K562 (cell line): ENCODE measurements at regions not wholly inside any gene's neighbourhood (a gene's known extent, or its start where the extent isn't known, plus 50 kb on each side); places are given as distances from the start of the nearest gene placed in this dataset.

Experiments
- ATAC-seq: fragments of 200-7000 bp; cut with Tn5 transposase; 3 replicates; pipeline ENCODE4 v1.9.1; 2020; ENCODE audit warnings: moderate library complexity
- BruUV-seq: library from RNA; stranded (reverse); fragments of 400-500 nt; replicated peaks from 2 replicates; lab custom pipeline; 2021; lab: Mats Ljungman, UMichigan
- CTCF ChIA-PET: fragments of 300-600 bp; formaldehyde crosslinking; extraction: SDS; loops from one replicate; lab custom pipeline; 2021; ENCODE audit warnings: low intra/inter-chr PET ratio; lab: Yijun Ruan, JAX
- POLR2A ChIA-PET: fragments of 300-600, 350-650 bp; sonication (Branson Sonifier 250); formaldehyde crosslinking; extraction: SDS; loops from one replicate; lab custom pipeline; 2021; ENCODE audit warnings: antibody characterized with exemption, inconsistent platforms; lab: Yijun Ruan, JAX
- DNase-seq, 4 experiments: peaks; one replicate each; pipeline versions ENCODE4 v3.0.0 to v3.0.0-alpha.2; 2011 to 2018; ENCODE audit warnings: low spot score in 3 of 4, mixed read lengths in 3 of 4; ENCODE audit errors: extremely low read depth in 1 of 4
- FAIRE-seq: peaks from 2 replicates; lab custom pipeline; 2011; peaks lifted over from hg19 to GRCh38; lab: Jason Lieb, UNC
- H2AFZ ChIP-seq: 2 replicates; pipeline ENCODE4 v1.6.0; 2011; ENCODE audit warnings: low read depth, low read length, control low read depth, inconsistent platforms
- H3K27ac ChIP-seq: fragments of 200-600 bp; 3 replicates; pipeline ENCODE4 v1.8.0; 2011; ENCODE audit warnings: low read depth, mild to moderate bottlenecking, control low read depth, inconsistent platforms, low read length, moderate library complexity, mixed read lengths; ENCODE audit errors: extremely low read depth
- H3K27me3 ChIP-seq, 2 experiments: fragments of 300-600 bp in 1 of 2; 2 replicates in 1 of 2; 3 replicates in 1 of 2; pipeline versions ENCODE4 v1.6.0 to v1.8.0; 2011; ENCODE audit warnings: inconsistent platforms in 2 of 2, low read length in 2 of 2, mild to moderate bottlenecking in 1 of 2, mixed read lengths in 1 of 2, moderate library complexity in 1 of 2; ENCODE audit not compliant: control insufficient read depth in 2 of 2, insufficient read depth in 2 of 2
- H3K36me3 ChIP-seq: fragments of 300-600 bp; 3 replicates; pipeline ENCODE4 v1.8.0; 2011; ENCODE audit warnings: mild to moderate bottlenecking, low read length, inconsistent platforms; ENCODE audit not compliant: control insufficient read depth, insufficient read depth
- H3K4me1 ChIP-seq, 2 experiments: fragments of 200-600 bp in 1 of 2; replicated peaks in 1 of 2; 2 replicates in 1 of 2; 3 replicates in 1 of 2; pipeline versions ENCODE4 v1.5.1 to v1.8.0; 2011; ENCODE audit warnings: inconsistent platforms in 2 of 2, low read length in 2 of 2, mild to moderate bottlenecking in 1 of 2, mixed read lengths in 1 of 2, moderate library complexity in 1 of 2; ENCODE audit not compliant: control insufficient read depth in 2 of 2, insufficient read depth in 2 of 2
- H3K4me2 ChIP-seq: 2 replicates; pipeline ENCODE4 v1.6.1; 2011; ENCODE audit warnings: low read length, control low read depth, inconsistent platforms, mixed read lengths; ENCODE audit not compliant: insufficient read depth
- H3K4me3 ChIP-seq: fragments of 200-600 bp; sonication (generic), shearing (Covaris generic); 2 replicates; pipeline ENCODE4 v1.5.1; 2016; ENCODE audit warnings: control low read depth, inconsistent platforms
- H3K79me2 ChIP-seq: fragments of 200-600 bp; 3 replicates; pipeline ENCODE4 v1.8.0; 2011; ENCODE audit warnings: low read length, inconsistent platforms; ENCODE audit not compliant: control insufficient read depth, insufficient read depth
- H3K9ac ChIP-seq, 2 experiments: 2 replicates each; pipeline versions ENCODE4 v1.6.0 to v1.6.1; 2011; ENCODE audit warnings: low read depth in 2 of 2, low read length in 2 of 2, control low read depth in 1 of 2, inconsistent platforms in 1 of 2, mild to moderate bottlenecking in 1 of 2, mixed read lengths in 1 of 2; ENCODE audit not compliant: insufficient read depth in 1 of 2
- H3K9me1 ChIP-seq: one replicate; pipeline ENCODE4 v1.6.0; 2011; ENCODE audit warnings: inconsistent platforms, mild to moderate bottlenecking, low read length, moderate library complexity; ENCODE audit not compliant: control insufficient read depth, insufficient read depth
- H3K9me3 ChIP-seq: replicated peaks from 2 replicates; pipeline ENCODE4 v1.5.1; 2011; ENCODE audit warnings: low read depth, low read length, inconsistent platforms; ENCODE audit not compliant: control insufficient read depth, insufficient read depth
- H4K20me1 ChIP-seq: replicated peaks from 2 replicates; pipeline ENCODE4 v1.6.1; 2011; ENCODE audit warnings: low read length, inconsistent platforms, mixed read lengths; ENCODE audit not compliant: control insufficient read depth, insufficient read depth
- CREB3 ChIP-seq: fragments of 450-650 bp; conservative IDR thresholded peaks from 2 replicates; pipeline ENCODE4 v1.6.1; 2016; ENCODE audit warnings: missing genetic modification characterization, low read depth, mild to moderate bottlenecking, missing compliant biosample characterization, moderate library complexity
- DDX20 ChIP-seq: fragments of 450-650 bp; IDR thresholded peaks from 2 replicates; pipeline ENCODE4 v1.6.1; 2016; ENCODE audit warnings: missing genetic modification characterization, low read depth, mild to moderate bottlenecking, missing compliant biosample characterization, moderate library complexity
- DEAF1 ChIP-seq: fragments of 450-650 bp; formaldehyde crosslinking; IDR thresholded peaks from 2 replicates; pipeline ENCODE4 v1.4.0; 2020; ENCODE audit warnings: mild to moderate bottlenecking, moderate library complexity
- ETS2 ChIP-seq: IDR thresholded peaks from 2 replicates; pipeline ENCODE4 v1.6.1; 2016; ENCODE audit warnings: borderline replicate concordance, missing genetic modification characterization, mild to moderate bottlenecking, moderate library complexity, missing compliant biosample characterization; ENCODE audit not compliant: poor library complexity, severe bottlenecking
- LEF1 ChIP-seq: fragments of 450-650 bp; IDR thresholded peaks from 2 replicates; pipeline ENCODE4 v1.6.1; 2016; ENCODE audit warnings: mild to moderate bottlenecking
- RBM25 ChIP-seq: fragments of 200-400 bp; formaldehyde crosslinking; IDR thresholded peaks from 2 replicates; pipeline ENCODE4 v1.6.1; 2018; ENCODE audit warnings: low read length, low read depth, moderate library complexity; ENCODE audit not compliant: severe bottlenecking
- RUNX1 ChIP-seq: sonication (generic); IDR thresholded peaks from 2 replicates; pipeline ENCODE4 v1.6.1; 2016; ENCODE audit warnings: antibody characterized with exemption, low read depth
- TEAD2 ChIP-seq: fragments of 450-650 bp; IDR thresholded peaks from 2 replicates; pipeline ENCODE4 v1.6.1; 2016; ENCODE audit warnings: missing genetic modification characterization, control low read depth, missing compliant biosample characterization
- ZNF395 ChIP-seq: fragments of 200-800 bp; sonication (Bioruptor generic); IDR thresholded peaks from 2 replicates; pipeline ENCODE4 v1.6.1; 2017; ENCODE audit warnings: missing genetic modification characterization, missing compliant biosample characterization
- ZNF507 ChIP-seq: conservative IDR thresholded peaks from 2 replicates; pipeline ENCODE4 v1.6.1; 2017; ENCODE audit warnings: missing genetic modification characterization, missing compliant biosample characterization
- ZNF75A ChIP-seq: fragments of 450-650 bp; formaldehyde crosslinking; IDR thresholded peaks from 2 replicates; pipeline ENCODE4 v1.4.0; 2020; ENCODE audit warnings: mild to moderate bottlenecking
- WGBS: fragments of 100-300 bp; shearing (Covaris generic); methylation state at CpG from one replicate; pipeline ENCODE4 v1.1.6; 2016; ENCODE audit warnings: low coverage, mixed read lengths; ENCODE audit not compliant: insufficient coverage; ENCODE audit errors: missing lambda C conversion rate; 5-methylcytosine and 5-hydroxymethylcytosine counted together
- in situ Hi-C: fragments of 300-500 bp; cut with MboI; formaldehyde crosslinking; loops from 4 replicates; pipeline ENCODE4 v1.15.0; 2018; ENCODE audit warnings: inconsistent platforms, mixed read lengths
- intact Hi-C: fragments of 100-400 bp; cut with micrococcal nuclease; formaldehyde crosslinking; loops from 2 replicates; pipeline ENCODE4 v1.14.2; 2022

GRCh38 chr7:41910940-41911600 is 208.2 kb upstream of the INHBA start:
- Histone ChIP-seq H3K27ac (no peak overlapping the region), H3K27me3 (no peaks in the 10 kb centered on the region), H3K9ac (no peak overlapping the region), H3K4me2 (no peak overlapping the region), H3K9me1 (no peaks in the 10 kb centered on the region), H3K36me3 (no peaks in the 10 kb centered on the region), H4K20me1 (no peaks in the 10 kb centered on the region), H3K9me3 (no peaks in the 10 kb centered on the region), H2AFZ (no peak overlapping the region), H3K79me2 (no peaks in the 10 kb centered on the region), H3K4me3 (no peak overlapping the region), H3K4me1 (no peaks in the 10 kb centered on the region)
- no peak for FAIRE-seq
- CTCF ChIA-PET, result no interaction called here
- ATAC-seq, result no peak
- no peak for DNase-seq
- BruUV-seq, result no TSS peak
- in situ Hi-C loops, result no loop called here
- WGBS, result 0% methylated on average over 3 of the region's 3 CpGs
- intact Hi-C loops, result no loop called here
- POLR2A ChIA-PET, result interaction anchor here (0.6 kb wide), 1 partner anchor 412 kb away, joined by 3 read pairs; no protein-coding TSS in a partner anchor
- TF ChIP-seq ETS2 (tag), result no peak
- TF ChIP-seq LEF1, result no peak
- no peak for TF ChIP-seq ZNF507 (tag)
- TF ChIP-seq RBM25, result no peak
- no peak for TF ChIP-seq TEAD2
- no peak for TF ChIP-seq ZNF75A (CRISPR knock-in tag)
- TF ChIP-seq ZNF395 (CRISPR knock-in tag), result no peak
- no peak for TF ChIP-seq CREB3 (tag)
- no peak for TF ChIP-seq DDX20 (tag)
- no peak for TF ChIP-seq DEAF1
- no peak for TF ChIP-seq RUNX1
